GM23338 (cell line): ENCODE measurements at regions not wholly inside any gene's neighbourhood (a gene's known extent, or its start where the extent isn't known, plus 50 kb on each side); places are given as distances from the start of the nearest gene placed in this dataset.

Source experiments
- ATAC-seq: fragments of 200-7000 bp; cut with Tn5 transposase; 3 replicates; pipeline ENCODE4 v1.9.1; 2020
- DNase-seq: peaks from one replicate; pipeline ENCODE4 v3.0.0-alpha.2; 2015; ENCODE audit warnings: low spot score
- H2AFZ ChIP-seq: fragments of 200-600 bp; sonication (generic); 2 replicates; pipeline ENCODE4 v1.8.0; 2016; ENCODE audit warnings: antibody characterized with exemption, mild to moderate bottlenecking, moderate library complexity
- H3F3A ChIP-seq: fragments of 200-600 bp; sonication (generic); replicated peaks from 2 replicates; pipeline ENCODE4 v1.8.0; 2017; ENCODE audit warnings: antibody characterized with exemption, mixed run types, low read depth
- H3K27ac ChIP-seq: fragments of 200-600 bp; sonication (generic); 2 replicates; pipeline ENCODE4 v1.6.1; 2016; ENCODE audit warnings: low read depth
- H3K27me3 ChIP-seq: fragments of 200-600 bp; sonication (generic); 2 replicates; pipeline ENCODE4 v1.8.0; 2016; ENCODE audit warnings: mild to moderate bottlenecking, mixed run types, moderate library complexity; ENCODE audit not compliant: insufficient read depth
- H3K36me3 ChIP-seq: fragments of 200-600 bp; sonication (generic); 2 replicates; pipeline ENCODE4 v1.8.0; 2016; ENCODE audit warnings: mild to moderate bottlenecking; ENCODE audit not compliant: insufficient read depth
- H3K4me1 ChIP-seq: fragments of 200-600 bp; sonication (generic); 2 replicates; pipeline ENCODE4 v1.8.0; 2016; ENCODE audit warnings: mild to moderate bottlenecking, moderate library complexity; ENCODE audit not compliant: insufficient read depth
- H3K4me2 ChIP-seq: fragments of 200-600 bp; sonication (generic); 2 replicates; pipeline ENCODE4 v1.7.1; 2017; ENCODE audit warnings: mixed run types
- H3K4me3 ChIP-seq: fragments of 200-600 bp; sonication (generic); 2 replicates; pipeline ENCODE4 v1.6.1; 2016; ENCODE audit warnings: mixed run types
- H3K79me2 ChIP-seq: fragments of 200-600 bp; sonication (generic); replicated peaks from 2 replicates; pipeline ENCODE4 v1.8.0; 2017; ENCODE audit warnings: mild to moderate bottlenecking; ENCODE audit not compliant: insufficient read depth
- H3K9me2 ChIP-seq: fragments of 200-600 bp; sonication (generic); 2 replicates; pipeline ENCODE4 v1.8.0; 2017; ENCODE audit not compliant: insufficient read depth
- H4K20me1 ChIP-seq: fragments of 200-600 bp; sonication (generic); replicated peaks from 2 replicates; pipeline ENCODE4 v1.8.0; 2017; ENCODE audit warnings: mild to moderate bottlenecking; ENCODE audit not compliant: insufficient read depth
- H3K27ac Mint-ChIP-seq: 2 replicates; pipeline ENCODE4 v1.8.0; 2020; ENCODE audit warnings: inconsistent platforms, mild to moderate bottlenecking, moderate library complexity, mixed read lengths
- H3K27me3 Mint-ChIP-seq: 3 replicates; pipeline ENCODE4 v1.8.0; 2022; ENCODE audit warnings: low read depth, mild to moderate bottlenecking, moderate library complexity, mixed read lengths, inconsistent platforms; ENCODE audit not compliant: insufficient read depth, poor library complexity
- H3K36me3 Mint-ChIP-seq: 3 replicates; pipeline ENCODE4 v1.8.0; 2021; ENCODE audit warnings: low read depth, mild to moderate bottlenecking, inconsistent platforms, moderate library complexity, mixed read lengths
- H3K4me1 Mint-ChIP-seq: 3 replicates; pipeline ENCODE4 v1.8.0; 2020; ENCODE audit warnings: mild to moderate bottlenecking, inconsistent platforms, mixed read lengths
- H3K4me3 Mint-ChIP-seq: 3 replicates; pipeline ENCODE4 v1.8.0; 2021; ENCODE audit warnings: moderate library complexity, mild to moderate bottlenecking, inconsistent platforms, mixed read lengths
- H3K9me3 Mint-ChIP-seq: 3 replicates; pipeline ENCODE4 v1.8.0; 2020; ENCODE audit warnings: moderate library complexity, mild to moderate bottlenecking, inconsistent platforms, mixed read lengths
- EZH2 ChIP-seq: fragments of 200-600 bp; sonication (generic); IDR thresholded peaks from one replicate; pipeline ENCODE4 v1.8.0; 2017; ENCODE audit warnings: antibody characterized with exemption, mild to moderate bottlenecking, low read depth; ENCODE audit not compliant: unreplicated experiment
- EZH2phosphoT487 ChIP-seq: fragments of 200-600 bp; sonication (generic); IDR thresholded peaks from one replicate; pipeline ENCODE4 v1.8.1; 2018; ENCODE audit warnings: antibody characterized with exemption; ENCODE audit not compliant: unreplicated experiment
- POLR2AphosphoS5 ChIP-seq: IDR thresholded peaks from 2 replicates; pipeline ENCODE4 v1.6.1; 2016; ENCODE audit warnings: antibody characterized with exemption, low read depth
- ZNF114 ChIP-seq: fragments of 250-450 bp; sonication (Bioruptor Pico); IDR thresholded peaks from 2 replicates; pipeline ENCODE4 v1.5.0; 2020; ENCODE audit warnings: mild to moderate bottlenecking, moderate library complexity
- TF ChIP-seq, protein P1 (sequence below): fragments of 250-450 bp; sonication (Bioruptor Pico); IDR thresholded peaks from 2 replicates; pipeline ENCODE4 v1.5.0; 2020; ENCODE audit warnings: mild to moderate bottlenecking, moderate library complexity
- TF ChIP-seq, protein P2 (sequence below): IDR thresholded peaks from one replicate; pipeline ENCODE4 v1.6.1; 2018; ENCODE audit warnings: antibody characterized with exemption; ENCODE audit not compliant: unreplicated experiment
- TF ChIP-seq, protein P3 (sequence below), 2 experiments: fragments of 200-600 bp in 1 of 2; sonication (generic) in 1 of 2; conservative IDR thresholded peaks; 2 replicates each; pipeline versions ENCODE4 v1.5.1 to v1.6.1; 2016 to 2017; ENCODE audit warnings: antibody characterized with exemption in 2 of 2, low read depth in 2 of 2, mild to moderate bottlenecking in 2 of 2, moderate library complexity in 1 of 2

DNA sequence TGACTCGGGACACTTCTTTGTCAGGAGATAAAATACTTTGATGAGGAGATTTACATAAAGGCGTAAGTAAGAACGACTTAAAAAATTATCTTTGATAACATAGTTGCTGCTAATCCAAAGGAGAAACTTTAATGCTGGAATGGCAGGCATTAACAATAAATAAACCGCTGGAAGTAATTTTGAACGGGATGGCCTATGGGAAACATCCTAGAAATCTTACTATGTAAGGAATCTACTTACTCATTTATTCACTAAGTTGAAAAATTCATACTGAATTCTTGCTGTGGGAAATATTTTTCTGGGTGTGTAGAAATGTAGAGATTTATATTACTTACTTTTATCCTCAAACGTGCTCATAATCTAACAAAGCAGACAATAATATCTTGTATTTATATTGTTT lies 425.7 kb upstream of the ZFP42 start (continued):
- TF ChIP-seq, protein P1, sequence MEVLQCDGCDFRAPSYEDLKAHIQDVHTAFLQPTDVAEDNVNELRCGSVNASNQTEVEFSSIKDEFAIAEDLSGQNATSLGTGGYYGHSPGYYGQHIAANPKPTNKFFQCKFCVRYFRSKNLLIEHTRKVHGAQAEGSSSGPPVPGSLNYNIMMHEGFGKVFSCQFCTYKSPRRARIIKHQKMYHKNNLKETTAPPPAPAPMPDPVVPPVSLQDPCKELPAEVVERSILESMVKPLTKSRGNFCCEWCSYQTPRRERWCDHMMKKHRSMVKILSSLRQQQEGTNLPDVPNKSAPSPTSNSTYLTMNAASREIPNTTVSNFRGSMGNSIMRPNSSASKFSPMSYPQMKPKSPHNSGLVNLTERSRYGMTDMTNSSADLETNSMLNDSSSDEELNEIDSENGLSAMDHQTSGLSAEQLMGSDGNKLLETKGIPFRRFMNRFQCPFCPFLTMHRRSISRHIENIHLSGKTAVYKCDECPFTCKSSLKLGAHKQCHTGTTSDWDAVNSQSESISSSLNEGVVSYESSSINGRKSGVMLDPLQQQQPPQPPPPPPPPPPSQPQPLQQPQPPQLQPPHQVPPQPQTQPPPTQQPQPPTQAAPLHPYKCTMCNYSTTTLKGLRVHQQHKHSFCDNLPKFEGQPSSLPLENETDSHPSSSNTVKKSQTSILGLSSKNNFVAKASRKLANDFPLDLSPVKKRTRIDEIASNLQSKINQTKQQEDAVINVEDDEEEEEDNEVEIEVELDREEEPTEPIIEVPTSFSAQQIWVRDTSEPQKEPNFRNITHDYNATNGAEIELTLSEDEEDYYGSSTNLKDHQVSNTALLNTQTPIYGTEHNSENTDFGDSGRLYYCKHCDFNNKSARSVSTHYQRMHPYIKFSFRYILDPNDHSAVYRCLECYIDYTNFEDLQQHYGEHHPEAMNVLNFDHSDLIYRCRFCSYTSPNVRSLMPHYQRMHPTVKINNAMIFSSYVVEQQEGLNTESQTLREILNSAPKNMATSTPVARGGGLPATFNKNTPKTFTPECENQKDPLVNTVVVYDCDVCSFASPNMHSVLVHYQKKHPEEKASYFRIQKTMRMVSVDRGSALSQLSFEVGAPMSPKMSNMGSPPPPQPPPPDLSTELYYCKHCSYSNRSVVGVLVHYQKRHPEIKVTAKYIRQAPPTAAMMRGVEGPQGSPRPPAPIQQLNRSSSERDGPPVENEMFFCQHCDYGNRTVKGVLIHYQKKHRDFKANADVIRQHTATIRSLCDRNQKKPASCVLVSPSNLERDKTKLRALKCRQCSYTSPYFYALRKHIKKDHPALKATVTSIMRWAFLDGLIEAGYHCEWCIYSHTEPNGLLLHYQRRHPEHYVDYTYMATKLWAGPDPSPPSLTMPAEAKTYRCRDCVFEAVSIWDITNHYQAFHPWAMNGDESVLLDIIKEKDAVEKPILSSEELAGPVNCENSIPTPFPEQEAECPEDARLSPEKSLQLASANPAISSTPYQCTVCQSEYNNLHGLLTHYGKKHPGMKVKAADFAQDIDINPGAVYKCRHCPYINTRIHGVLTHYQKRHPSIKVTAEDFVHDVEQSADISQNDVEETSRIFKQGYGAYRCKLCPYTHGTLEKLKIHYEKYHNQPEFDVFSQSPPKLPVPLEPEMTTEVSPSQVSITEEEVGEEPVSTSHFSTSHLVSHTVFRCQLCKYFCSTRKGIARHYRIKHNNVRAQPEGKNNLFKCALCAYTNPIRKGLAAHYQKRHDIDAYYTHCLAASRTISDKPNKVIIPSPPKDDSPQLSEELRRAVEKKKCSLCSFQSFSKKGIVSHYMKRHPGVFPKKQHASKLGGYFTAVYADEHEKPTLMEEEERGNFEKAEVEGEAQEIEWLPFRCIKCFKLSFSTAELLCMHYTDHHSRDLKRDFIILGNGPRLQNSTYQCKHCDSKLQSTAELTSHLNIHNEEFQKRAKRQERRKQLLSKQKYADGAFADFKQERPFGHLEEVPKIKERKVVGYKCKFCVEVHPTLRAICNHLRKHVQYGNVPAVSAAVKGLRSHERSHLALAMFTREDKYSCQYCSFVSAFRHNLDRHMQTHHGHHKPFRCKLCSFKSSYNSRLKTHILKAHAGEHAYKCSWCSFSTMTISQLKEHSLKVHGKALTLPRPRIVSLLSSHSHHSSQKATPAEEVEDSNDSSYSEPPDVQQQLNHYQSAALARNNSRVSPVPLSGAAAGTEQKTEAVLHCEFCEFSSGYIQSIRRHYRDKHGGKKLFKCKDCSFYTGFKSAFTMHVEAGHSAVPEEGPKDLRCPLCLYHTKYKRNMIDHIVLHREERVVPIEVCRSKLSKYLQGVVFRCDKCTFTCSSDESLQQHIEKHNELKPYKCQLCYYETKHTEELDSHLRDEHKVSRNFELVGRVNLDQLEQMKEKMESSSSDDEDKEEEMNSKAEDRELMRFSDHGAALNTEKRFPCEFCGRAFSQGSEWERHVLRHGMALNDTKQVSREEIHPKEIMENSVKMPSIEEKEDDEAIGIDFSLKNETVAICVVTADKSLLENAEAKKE, result no peak
- TF ChIP-seq, protein P2, sequence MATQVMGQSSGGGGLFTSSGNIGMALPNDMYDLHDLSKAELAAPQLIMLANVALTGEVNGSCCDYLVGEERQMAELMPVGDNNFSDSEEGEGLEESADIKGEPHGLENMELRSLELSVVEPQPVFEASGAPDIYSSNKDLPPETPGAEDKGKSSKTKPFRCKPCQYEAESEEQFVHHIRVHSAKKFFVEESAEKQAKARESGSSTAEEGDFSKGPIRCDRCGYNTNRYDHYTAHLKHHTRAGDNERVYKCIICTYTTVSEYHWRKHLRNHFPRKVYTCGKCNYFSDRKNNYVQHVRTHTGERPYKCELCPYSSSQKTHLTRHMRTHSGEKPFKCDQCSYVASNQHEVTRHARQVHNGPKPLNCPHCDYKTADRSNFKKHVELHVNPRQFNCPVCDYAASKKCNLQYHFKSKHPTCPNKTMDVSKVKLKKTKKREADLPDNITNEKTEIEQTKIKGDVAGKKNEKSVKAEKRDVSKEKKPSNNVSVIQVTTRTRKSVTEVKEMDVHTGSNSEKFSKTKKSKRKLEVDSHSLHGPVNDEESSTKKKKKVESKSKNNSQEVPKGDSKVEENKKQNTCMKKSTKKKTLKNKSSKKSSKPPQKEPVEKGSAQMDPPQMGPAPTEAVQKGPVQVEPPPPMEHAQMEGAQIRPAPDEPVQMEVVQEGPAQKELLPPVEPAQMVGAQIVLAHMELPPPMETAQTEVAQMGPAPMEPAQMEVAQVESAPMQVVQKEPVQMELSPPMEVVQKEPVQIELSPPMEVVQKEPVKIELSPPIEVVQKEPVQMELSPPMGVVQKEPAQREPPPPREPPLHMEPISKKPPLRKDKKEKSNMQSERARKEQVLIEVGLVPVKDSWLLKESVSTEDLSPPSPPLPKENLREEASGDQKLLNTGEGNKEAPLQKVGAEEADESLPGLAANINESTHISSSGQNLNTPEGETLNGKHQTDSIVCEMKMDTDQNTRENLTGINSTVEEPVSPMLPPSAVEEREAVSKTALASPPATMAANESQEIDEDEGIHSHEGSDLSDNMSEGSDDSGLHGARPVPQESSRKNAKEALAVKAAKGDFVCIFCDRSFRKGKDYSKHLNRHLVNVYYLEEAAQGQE, result no peak
- TF ChIP-seq EZH2phosphoT487 (no peak), ZNF114 (CRISPR knock-in tag) (no peak)

DNA sequence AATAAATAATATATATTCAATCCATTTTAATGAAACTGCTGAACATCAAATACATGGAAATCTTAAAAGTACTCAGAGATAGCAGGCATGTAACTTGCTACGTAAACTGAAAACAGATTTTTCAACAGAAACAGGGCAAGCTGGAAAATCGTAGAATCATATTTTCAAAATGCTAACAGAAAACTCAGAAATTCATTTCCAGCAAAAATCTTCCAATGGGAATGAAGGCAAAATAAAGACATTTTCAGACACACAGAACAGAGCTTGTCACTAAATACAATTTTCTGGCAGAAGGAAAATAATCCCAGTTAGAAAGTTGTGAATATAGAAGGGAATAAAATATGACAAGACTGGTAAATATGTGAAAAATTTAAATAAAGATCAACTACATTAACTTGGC lies 419.9 kb upstream of the ZFP42 start:
- H3K4me1 Mint-ChIP-seq, result no peaks in the 10 kb centered on the region
- ATAC-seq (no peak), DNase-seq (no peak)
- H3K27me3 Mint-ChIP-seq, result peaks cover 4% of the 10 kb centered on the region
- no peak overlapping the region for H3K27ac Mint-ChIP-seq
- no peaks in the 10 kb centered on the region for H3K4me1 ChIP-seq
- no peaks in the 10 kb centered on the region for H3K36me3 ChIP-seq
- H3K27me3 ChIP-seq, result no peaks in the 10 kb centered on the region
- H3K27ac ChIP-seq, result no peak overlapping the region
- H3K9me3 Mint-ChIP-seq, result no peaks in the 10 kb centered on the region; the same call in 2 of the 3 replicates
- no peak overlapping the region for H3K4me2 ChIP-seq
- no peaks in the 10 kb centered on the region for H3K79me2 ChIP-seq
- H2AFZ ChIP-seq, result no peak overlapping the region
- no peaks in the 10 kb centered on the region for H3K36me3 Mint-ChIP-seq
- no peaks in the 10 kb centered on the region; the same call in 1 of the 2 replicates for H3K9me2 ChIP-seq
- no peaks in the 10 kb centered on the region for H4K20me1 ChIP-seq
- no peaks in the 10 kb centered on the region for H3F3A ChIP-seq
- no peak overlapping the region for H3K4me3 ChIP-seq
- H3K4me3 Mint-ChIP-seq, result no peak overlapping the region
- no peak for TF ChIP-seq POLR2AphosphoS5
- no peak for TF ChIP-seq EZH2
- TF ChIP-seq, protein P3, sequence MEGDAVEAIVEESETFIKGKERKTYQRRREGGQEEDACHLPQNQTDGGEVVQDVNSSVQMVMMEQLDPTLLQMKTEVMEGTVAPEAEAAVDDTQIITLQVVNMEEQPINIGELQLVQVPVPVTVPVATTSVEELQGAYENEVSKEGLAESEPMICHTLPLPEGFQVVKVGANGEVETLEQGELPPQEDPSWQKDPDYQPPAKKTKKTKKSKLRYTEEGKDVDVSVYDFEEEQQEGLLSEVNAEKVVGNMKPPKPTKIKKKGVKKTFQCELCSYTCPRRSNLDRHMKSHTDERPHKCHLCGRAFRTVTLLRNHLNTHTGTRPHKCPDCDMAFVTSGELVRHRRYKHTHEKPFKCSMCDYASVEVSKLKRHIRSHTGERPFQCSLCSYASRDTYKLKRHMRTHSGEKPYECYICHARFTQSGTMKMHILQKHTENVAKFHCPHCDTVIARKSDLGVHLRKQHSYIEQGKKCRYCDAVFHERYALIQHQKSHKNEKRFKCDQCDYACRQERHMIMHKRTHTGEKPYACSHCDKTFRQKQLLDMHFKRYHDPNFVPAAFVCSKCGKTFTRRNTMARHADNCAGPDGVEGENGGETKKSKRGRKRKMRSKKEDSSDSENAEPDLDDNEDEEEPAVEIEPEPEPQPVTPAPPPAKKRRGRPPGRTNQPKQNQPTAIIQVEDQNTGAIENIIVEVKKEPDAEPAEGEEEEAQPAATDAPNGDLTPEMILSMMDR (conservative IDR thresholded peaks at IDR 0.05; ENCODE audit: low read depth in 2 of 2), result no peak
